AG04450 (cell line): ENCODE measurements at regions not wholly inside any gene's neighbourhood (a gene's known extent, or its start where the extent isn't known, plus 50 kb on each side); places are given as distances from the start of the nearest gene placed in this dataset.
"Not testable (repeated sequence)": the region's sequence is repeated elsewhere in the genome, so short reads cannot be mapped to it uniquely, and the experiment has no call there.

Experiments used
- CTCF ChIA-PET: fragments of 300-600, 350-600 bp; formaldehyde crosslinking; extraction: SDS; loops from one replicate; lab custom pipeline; 2022; ENCODE audit warnings: antibody characterized with exemption, inconsistent platforms; lab: Charles Lee
- POLR2A ChIA-PET: fragments of 350-600 bp; formaldehyde crosslinking; extraction: SDS; loops from one replicate; lab custom pipeline; 2021; ENCODE audit warnings: antibody characterized with exemption, inconsistent platforms; lab: Yijun Ruan, JAX
- DNase-seq: peaks from one replicate; pipeline ENCODE4 v3.0.0-alpha.2; 2011; ENCODE audit warnings: low read depth, low spot score
- H3K27ac ChIP-seq: one replicate; pipeline ENCODE4 v1.5.1; 2012; ENCODE audit warnings: low read depth, low read length, control low read depth
- H3K27me3 ChIP-seq: one replicate; pipeline ENCODE4 v1.6.0; 2012; ENCODE audit warnings: low read length; ENCODE audit not compliant: control insufficient read depth, insufficient read depth
- H3K4me3 ChIP-seq: 2 replicates; pipeline ENCODE4 v1.5.1; 2011; ENCODE audit warnings: mild to moderate bottlenecking, low read depth, low read length, control low read depth
- H3K9me3 ChIP-seq: 2 replicates; pipeline ENCODE4 v1.5.1; 2012; ENCODE audit warnings: low read length; ENCODE audit not compliant: control insufficient read depth, insufficient read depth
- TF ChIP-seq, protein P1 (sequence below): IDR thresholded peaks from 2 replicates; pipeline ENCODE4 v1.5.1; 2011; ENCODE audit warnings: low read depth, low read length, control low read depth, inconsistent platforms

DNA sequence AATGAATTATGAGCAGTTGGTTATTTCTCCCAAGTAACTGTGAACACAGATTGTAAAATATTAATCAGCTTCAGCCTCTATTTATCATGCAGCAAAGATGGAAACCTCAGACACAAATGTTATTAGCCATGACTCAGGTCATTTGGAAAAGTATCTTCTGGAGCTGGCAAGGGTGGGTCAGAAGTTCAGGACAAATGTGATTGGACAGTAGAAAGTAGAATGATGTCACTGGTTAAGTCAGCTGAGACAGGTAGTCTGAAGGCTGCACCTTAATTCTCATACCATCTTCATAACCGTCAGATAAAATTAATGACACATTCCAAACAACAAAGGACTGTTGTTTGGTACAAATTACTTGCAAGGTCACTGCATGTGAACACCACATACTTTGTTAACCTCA is 140.2 kb downstream of the EMB start:
- Histone ChIP-seq H3K9me3 (no peaks in the 10 kb centered on the region), H3K27ac (no peak overlapping the region), H3K27me3 (no peaks in the 10 kb centered on the region), H3K4me3 (no peak overlapping the region)
- TF ChIP-seq, protein P1, sequence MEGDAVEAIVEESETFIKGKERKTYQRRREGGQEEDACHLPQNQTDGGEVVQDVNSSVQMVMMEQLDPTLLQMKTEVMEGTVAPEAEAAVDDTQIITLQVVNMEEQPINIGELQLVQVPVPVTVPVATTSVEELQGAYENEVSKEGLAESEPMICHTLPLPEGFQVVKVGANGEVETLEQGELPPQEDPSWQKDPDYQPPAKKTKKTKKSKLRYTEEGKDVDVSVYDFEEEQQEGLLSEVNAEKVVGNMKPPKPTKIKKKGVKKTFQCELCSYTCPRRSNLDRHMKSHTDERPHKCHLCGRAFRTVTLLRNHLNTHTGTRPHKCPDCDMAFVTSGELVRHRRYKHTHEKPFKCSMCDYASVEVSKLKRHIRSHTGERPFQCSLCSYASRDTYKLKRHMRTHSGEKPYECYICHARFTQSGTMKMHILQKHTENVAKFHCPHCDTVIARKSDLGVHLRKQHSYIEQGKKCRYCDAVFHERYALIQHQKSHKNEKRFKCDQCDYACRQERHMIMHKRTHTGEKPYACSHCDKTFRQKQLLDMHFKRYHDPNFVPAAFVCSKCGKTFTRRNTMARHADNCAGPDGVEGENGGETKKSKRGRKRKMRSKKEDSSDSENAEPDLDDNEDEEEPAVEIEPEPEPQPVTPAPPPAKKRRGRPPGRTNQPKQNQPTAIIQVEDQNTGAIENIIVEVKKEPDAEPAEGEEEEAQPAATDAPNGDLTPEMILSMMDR: no peak
- POLR2A ChIA-PET: no interaction called here
- no peak for DNase-seq
- CTCF ChIA-PET: no interaction called here

DNA sequence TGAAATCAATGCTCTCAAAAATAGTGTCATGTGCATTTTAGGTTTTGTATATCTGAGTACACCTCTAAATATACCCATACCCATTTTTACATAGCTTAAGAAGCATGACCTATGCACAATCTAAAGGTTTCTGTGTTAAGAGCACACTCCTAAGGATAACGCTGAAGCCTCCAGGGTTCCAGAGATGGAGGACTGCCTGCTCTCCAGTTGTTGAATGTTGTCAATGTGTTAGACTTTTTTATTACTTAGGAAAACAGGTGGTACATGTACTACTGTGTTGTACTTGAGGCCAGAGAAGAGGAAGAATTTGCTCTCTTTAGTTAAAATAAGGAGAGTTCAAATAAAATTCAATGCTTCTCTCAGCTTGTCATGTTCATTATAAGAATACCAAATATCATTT is 141.2 kb downstream of the EMB start:
- Histone ChIP-seq H3K27me3 (no peaks in the 10 kb centered on the region), H3K9me3 (no peaks in the 10 kb centered on the region), H3K4me3 (no peak overlapping the region), H3K27ac (no peak overlapping the region)
- POLR2A ChIA-PET: no interaction called here
- TF ChIP-seq, protein P1: no peak
- CTCF ChIA-PET: no interaction called here
- no peak for DNase-seq

- ChIA-PET CTCF (no interaction called here), POLR2A (no interaction called here)
- peaks cover 8% of the 10 kb centered on the region for H3K9me3 ChIP-seq
- TF ChIP-seq, protein P1: no peak
- no peak overlapping the region for H3K4me3 ChIP-seq
- no peak for DNase-seq
- H3K27me3 ChIP-seq: no peaks in the 10 kb centered on the region
- H3K27ac ChIP-seq: no peak overlapping the region
Measured at GRCh38 chr5:50292735-50293394, 148.2 kb downstream of the EMB start.

GRCh38 chr5:50280461-50280860 is 160.6 kb downstream of the EMB start:
- H3K4me3 ChIP-seq, CTCF ChIA-PET, POLR2A ChIA-PET, H3K27me3 ChIP-seq, H3K27ac ChIP-seq, DNase-seq, H3K9me3 ChIP-seq: not testable (repeated sequence)
